Activated naive CD4-positive, alpha-beta T cell (primary cell): ENCODE measurements at regions not wholly inside any gene's neighbourhood (a gene's known extent, or its start where the extent isn't known, plus 50 kb on each side); places are given as distances from the start of the nearest gene placed in this dataset.

Experiments used
- DNase-seq, 4 experiments: peaks; one replicate each; lab custom pipeline; 2025; lab: John Stamatoyannopoulos, UW

DNA sequence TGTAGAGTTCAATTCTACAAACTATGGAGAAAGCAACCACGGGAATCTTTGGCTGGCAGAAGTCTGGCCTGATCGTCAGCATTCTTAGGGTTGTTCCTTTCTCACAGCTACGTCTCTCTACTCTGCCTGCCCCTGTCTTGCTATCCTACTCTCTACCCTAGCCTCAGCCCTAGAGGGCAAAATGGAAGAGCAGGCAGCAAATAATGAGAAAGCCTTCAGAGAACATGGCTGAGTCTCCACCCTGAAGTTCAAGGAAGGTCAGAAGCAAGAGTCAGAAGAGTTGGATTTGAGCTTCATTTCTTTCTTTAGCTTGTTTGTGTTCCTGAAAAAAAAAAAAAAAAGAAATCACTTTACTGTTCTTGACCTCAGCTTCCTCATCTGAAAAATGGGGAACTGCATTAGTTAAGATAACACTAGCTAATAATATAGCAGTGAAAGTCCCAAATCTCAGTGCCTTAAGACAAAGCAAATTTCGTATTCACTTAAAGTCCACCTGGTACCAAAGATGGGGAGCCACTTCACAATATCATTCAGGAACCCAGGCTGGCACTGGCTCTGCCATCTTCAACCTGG, 50.2 kb upstream of the CCND2 start:
- no peak for DNase-seq

GRCh38 chr12:4221258-4221620, 52.3 kb upstream of the CCND2 start:
- no peak for DNase-seq

DNA sequence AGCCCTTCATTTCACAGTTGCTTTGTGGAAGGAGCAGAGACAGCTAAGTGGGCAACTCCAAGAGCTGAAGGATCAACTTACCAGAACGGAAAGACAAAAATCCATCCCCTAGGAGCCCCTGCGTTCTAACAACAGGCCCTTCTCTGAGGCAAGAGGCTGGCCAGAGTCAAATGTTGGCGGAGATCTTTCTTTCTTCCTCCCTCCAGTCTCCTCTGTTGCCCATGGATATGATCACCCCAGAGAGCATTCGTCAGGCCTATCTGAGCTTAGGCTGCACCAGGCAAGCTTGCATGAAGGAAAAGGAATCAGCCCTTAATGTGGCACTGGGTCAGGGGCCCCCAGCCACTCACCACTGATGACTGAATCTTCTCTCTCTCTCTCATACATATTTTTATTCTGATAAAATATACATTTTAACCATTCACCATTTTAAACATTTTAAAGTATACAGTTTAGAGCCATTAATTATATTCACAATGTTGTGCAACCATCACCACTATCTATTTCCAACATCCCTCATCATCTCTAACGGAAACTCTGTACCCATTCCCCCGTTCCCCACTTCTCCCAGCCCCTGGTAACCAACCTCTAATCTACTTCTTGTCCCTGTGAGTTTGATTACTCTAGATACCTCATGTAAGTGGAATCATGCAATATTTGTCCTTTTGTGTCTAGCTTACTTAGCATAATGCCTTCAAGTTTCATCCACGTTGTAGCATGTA, 52.9 kb upstream of the CCND2 start:
- DNase-seq: no peak

DNA sequence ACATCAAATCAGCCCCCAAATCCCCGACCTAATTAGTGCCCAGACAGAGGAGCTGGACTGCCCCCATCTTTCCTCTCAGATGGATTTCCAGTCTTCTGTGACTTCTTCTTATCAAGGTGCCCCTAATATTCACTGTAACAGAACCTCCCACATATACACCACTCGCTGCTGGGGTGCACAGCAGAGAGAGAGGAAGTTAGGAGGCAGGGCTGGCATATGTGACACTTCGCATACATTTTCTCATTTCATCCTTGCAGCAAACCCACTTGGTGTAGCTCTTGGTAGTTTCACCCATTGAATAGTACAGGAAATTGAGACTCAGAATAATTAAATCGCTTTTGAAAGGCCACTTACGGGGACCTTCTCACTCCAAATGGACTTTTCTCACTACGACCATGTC, 56.5 kb upstream of the CCND2 start:
- no peak for DNase-seq

- DNase-seq: no peak
These were observed 57.2 kb upstream of the CCND2 start for GRCh38 chr12:4216187-4216927.

DNA sequence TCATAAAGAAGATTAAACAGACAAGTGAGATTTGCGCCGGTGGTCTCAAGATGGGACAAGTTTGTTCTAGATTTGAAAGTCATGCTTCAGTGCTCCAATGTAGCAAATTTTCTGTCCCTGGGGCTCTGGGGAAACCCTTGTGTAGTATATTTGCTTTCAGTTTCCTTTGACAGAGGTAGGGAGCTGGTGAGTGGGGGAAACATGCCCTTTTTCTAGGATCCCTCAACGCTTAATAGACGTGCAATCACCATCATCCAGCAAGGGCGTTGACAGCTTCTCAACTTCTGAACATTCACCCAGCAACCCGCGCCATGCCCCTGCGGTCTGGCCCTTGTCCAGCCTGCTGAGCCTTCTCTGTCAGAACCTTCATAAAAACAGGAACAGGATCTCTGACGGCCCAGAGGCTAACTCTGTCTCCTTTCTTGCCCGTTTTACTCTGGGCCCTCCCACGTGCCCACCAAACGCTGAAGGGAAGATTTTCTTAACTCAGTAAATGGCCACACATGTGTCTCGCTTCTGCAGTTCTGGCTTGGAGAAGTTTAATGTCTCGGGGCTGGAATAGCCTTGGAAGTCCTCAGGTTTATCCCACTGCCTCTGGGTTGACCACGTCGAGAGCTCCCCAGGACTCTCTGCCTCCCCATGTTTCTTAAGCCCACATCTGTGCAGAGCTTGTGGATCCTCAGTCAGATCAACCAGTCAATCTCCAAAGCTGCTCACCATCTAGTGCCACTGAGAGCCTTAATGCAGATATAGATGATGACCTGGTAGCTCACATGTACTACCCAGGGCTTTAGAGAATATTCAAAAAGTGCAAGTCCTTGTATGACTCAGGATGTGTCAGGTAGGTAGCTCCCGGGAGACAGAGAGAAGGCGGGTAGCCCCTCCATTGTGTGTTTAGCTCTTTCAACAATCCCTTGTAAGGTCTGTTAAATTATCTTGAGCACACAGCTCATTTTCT, 58.1 kb upstream of the CCND2 start:
- DNase-seq: no peak

- no peak for DNase-seq
These were observed 58.7 kb upstream of the CCND2 start for GRCh38 chr12:4214877-4215228.

DNA sequence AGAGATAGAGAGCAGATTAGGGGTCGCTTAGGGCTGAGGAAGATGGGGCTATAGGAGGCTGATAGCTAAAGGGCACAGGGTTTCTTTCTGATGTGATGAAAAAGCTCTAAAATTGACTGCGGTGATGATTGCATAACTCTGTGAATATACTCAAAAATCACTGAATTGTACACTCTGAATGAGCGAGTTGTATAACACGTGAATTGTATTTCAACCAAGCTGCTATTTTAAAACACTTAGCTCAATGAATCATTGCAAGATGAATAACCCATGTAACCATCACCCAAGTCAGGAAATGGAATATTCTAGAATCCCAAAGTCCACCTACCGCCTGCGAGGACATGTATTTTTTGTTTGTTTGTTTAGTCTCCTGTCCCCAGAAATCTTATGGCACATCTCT, 60.1 kb upstream of the CCND2 start:
- DNase-seq: no peak

- DNase-seq: no peak
These were observed 60.7 kb upstream of the CCND2 start for GRCh38 chr12:4212845-4213244.

GRCh38 chr12:4211372-4211771, 62.2 kb upstream of the CCND2 start:
- no peak for DNase-seq

GRCh38 chr12:4210183-4210582, 63.4 kb upstream of the CCND2 start:
- no peak for DNase-seq

- no peak for DNase-seq
These were observed 67.1 kb upstream of the CCND2 start for GRCh38 chr12:4206470-4206869.

DNA sequence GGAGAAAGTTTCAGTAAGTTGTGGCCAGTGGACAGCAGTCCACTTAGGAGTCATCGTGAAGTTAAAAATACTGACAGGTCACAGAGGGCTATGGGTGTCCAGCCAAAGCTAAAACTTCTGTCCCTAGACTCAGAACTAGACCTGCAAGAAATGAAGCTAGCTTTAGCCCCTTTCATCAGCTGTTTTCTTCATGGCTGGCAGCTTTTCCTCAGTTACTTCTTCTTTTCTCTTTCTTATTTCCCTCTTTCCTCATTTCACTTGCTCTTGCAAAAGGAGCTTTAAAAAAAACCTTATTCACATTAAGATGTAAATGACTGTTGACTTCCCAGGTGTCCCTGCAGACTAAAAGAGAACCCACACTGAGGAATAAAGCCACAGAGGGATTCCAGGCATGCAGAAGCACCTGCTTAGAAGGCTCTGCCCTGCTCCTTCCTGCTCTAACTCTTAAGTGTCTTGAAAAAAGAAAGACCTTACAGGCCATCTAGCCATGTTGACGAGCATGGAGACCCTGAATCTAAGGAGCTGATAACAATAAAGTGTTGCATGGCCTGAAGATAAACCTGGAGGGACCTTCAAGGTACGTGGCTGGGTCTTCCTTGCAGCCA, 69.7 kb upstream of the CCND2 start:
- no peak for DNase-seq

- no peak for DNase-seq
These were observed 70.6 kb upstream of the CCND2 start for GRCh38 chr12:4202918-4203317.

- DNase-seq: no peak
These were observed 71.1 kb upstream of the CCND2 start for GRCh38 chr12:4202487-4202886.

- no peak for DNase-seq
These were observed 72.0 kb upstream of the CCND2 start for GRCh38 chr12:4201333-4202100.

GRCh38 chr12:4197922-4198763, 75.4 kb upstream of the CCND2 start:
- DNase-seq: no peak

DNA sequence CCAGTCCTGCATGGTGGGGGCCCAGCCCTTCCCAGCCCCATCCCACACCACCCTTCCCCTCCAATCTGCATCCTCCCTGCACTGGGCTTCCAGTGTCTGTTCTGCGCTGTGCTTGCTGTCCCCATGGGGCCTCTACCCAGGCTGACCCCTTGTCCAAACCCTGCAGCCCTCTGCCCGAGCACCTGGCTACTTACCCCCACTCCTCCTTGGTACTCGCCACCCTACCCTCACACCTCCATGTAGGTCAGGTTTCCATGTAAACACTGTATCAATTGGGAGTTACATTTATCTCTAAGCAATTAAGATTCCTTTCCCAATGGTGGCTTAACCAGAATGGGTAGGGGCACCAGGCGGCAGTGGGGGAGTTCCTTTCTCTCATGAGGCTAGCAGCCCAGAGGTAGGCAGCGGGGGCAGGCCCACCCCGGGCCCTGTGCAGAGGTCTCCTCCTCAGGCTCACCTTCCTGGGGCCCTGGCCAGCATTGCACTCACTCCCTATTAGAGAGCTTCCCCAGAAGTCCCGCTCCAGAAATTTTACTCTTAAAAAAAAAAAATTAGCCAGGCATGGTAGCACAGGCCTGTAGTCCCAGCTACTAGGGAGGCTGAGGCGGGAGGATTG, 76.6 kb upstream of the CCND2 start:
- DNase-seq: no peak

DNA sequence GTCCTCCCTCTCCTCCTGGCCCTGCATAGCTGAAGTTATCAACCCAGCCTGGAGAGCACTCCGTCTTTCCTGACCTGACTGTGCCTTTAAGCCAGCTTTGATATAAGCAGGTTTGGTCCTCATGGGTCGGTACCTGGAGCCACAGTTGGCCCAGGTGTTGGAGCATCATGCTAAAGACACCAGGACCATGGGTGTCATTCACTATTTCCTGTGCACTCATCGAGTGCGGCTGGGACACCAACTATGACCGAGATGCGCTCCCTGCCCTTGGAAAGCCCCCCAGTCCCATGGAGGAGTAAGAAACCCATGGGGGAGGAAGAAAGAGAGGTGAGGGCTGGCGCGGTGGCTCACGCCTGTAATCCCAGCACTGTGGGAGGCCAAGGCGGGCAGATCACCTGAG, 78.9 kb upstream of the CCND2 start:
- no peak for DNase-seq

- DNase-seq: no peak
These were observed 79.7 kb upstream of the CCND2 start for GRCh38 chr12:4193821-4194220.
